Fibroblast of lung (primary cell): ENCODE measurements at regions not wholly inside any gene's neighbourhood (a gene's known extent, or its start where the extent isn't known, plus 50 kb on each side); places are given as distances from the start of the nearest gene placed in this dataset.
A peak's percentile ranks its signal among the peaks of the same experiment; 100 is the strongest.
"Not testable (repeated sequence)": the region's sequence is repeated elsewhere in the genome, so short reads cannot be mapped to it uniquely, and the experiment has no call there.

Source experiments
- DNase-seq, 2 donors: peaks; one replicate each; pipeline versions ENCODE4 v3.0.0 to v3.0.0-alpha.2; 2010; ENCODE audit warnings: low read depth in 2 of 2
- H2AFZ ChIP-seq: 2 replicates; pipeline ENCODE4 v1.5.1; 2012; ENCODE audit warnings: low read length, control low read depth, inconsistent platforms
- H3K27ac ChIP-seq: 2 replicates; pipeline ENCODE4 v1.5.1; 2011; ENCODE audit warnings: low read length, control low read depth; ENCODE audit not compliant: insufficient read depth
- H3K27me3 ChIP-seq: 2 replicates; pipeline ENCODE4 v1.5.1; 2011; ENCODE audit warnings: mild to moderate bottlenecking, low read length; ENCODE audit not compliant: control insufficient read depth, insufficient read depth
- H3K36me3 ChIP-seq: 2 replicates; pipeline ENCODE4 v1.5.1; 2011; ENCODE audit warnings: low read length; ENCODE audit not compliant: control insufficient read depth, insufficient read depth
- H3K4me1 ChIP-seq: 2 replicates; pipeline ENCODE4 v1.5.1; 2011; ENCODE audit warnings: low read length; ENCODE audit not compliant: control insufficient read depth, insufficient read depth; ENCODE audit errors: extremely low read depth
- H3K4me2 ChIP-seq: 2 replicates; pipeline ENCODE4 v1.5.1; 2011; ENCODE audit warnings: low read length, control low read depth; ENCODE audit not compliant: insufficient read depth; ENCODE audit errors: extremely low read depth
- H3K4me3 ChIP-seq, 4 experiments: fragments of 200-600 bp in 1 of 4; sonication (generic) in 1 of 4; replicated peaks in 1 of 4; 2 replicates each; pipeline ENCODE4 v1.5.1; 2011 to 2016; ENCODE audit warnings: low read length in 4 of 4, low read depth in 3 of 4, mild to moderate bottlenecking in 3 of 4, control low read depth in 2 of 4, inconsistent platforms in 1 of 4, mixed read lengths in 1 of 4; ENCODE audit not compliant: insufficient read depth in 1 of 4; ENCODE audit errors: control extremely low read depth in 1 of 4
- H3K79me2 ChIP-seq: 2 replicates; pipeline ENCODE4 v1.5.1; 2012; ENCODE audit warnings: mild to moderate bottlenecking, low read length, inconsistent platforms; ENCODE audit not compliant: control insufficient read depth, insufficient read depth
- H3K9ac ChIP-seq: 2 replicates; pipeline ENCODE4 v1.5.1; 2011; ENCODE audit warnings: mild to moderate bottlenecking, low read length, control low read depth; ENCODE audit not compliant: insufficient read depth
- H3K9me3 ChIP-seq: 2 replicates; pipeline ENCODE4 v1.5.1; 2012; ENCODE audit warnings: low read depth, low read length; ENCODE audit not compliant: control insufficient read depth, insufficient read depth
- H4K20me1 ChIP-seq: 2 replicates; pipeline ENCODE4 v1.5.1; 2011; ENCODE audit warnings: low read length; ENCODE audit not compliant: control insufficient read depth, insufficient read depth; ENCODE audit errors: extremely low read depth
- CTCF ChIP-seq, 2 donors: IDR thresholded peaks in 1 of 2; conservative IDR thresholded peaks in 1 of 2; 1 replicate in 1 of 2; 2 replicates in 1 of 2; pipeline ENCODE4 v1.5.1; 2011 to 2012; ENCODE audit warnings: low read length in 2 of 2, control low read depth in 1 of 2, inconsistent platforms in 1 of 2, low read depth in 1 of 2, mild to moderate bottlenecking in 1 of 2
- EZH2 ChIP-seq: IDR thresholded peaks from 2 replicates; pipeline ENCODE4 v1.5.1; 2012; ENCODE audit warnings: low read length, control low read depth, mild to moderate bottlenecking; ENCODE audit errors: missing control alignments

- no peaks in the 10 kb centered on the region for H3K27me3 ChIP-seq
- H3K4me1 ChIP-seq: no peaks in the 10 kb centered on the region
- no peak for DNase-seq
- H3K4me2 ChIP-seq: no peak overlapping the region
- H3K36me3 ChIP-seq: no peaks in the 10 kb centered on the region
- no peak for TF ChIP-seq EZH2
- no peak for TF ChIP-seq CTCF (conservative IDR thresholded peaks at IDR 0.05 in 1 of 2, IDR thresholded peaks at IDR 0.05 in 1 of 2; ENCODE audit: low read depth in 1 of 2, low read length in 2 of 2)
- H3K27ac ChIP-seq: no peak overlapping the region
- H3K9ac ChIP-seq: no peak overlapping the region
- H3K4me3 ChIP-seq: no peak overlapping the region
- no peak overlapping the region for H2AFZ ChIP-seq
- H3K79me2 ChIP-seq: no peaks in the 10 kb centered on the region
- no peaks in the 10 kb centered on the region for H3K9me3 ChIP-seq
- no peaks in the 10 kb centered on the region for H4K20me1 ChIP-seq
Measured at GRCh38 chr7:13109201-13109600, 421.8 kb downstream of the ARL4A start.

GRCh38 chr7:13110107-13110506 lies 422.7 kb downstream of the ARL4A start:
- H3K9me3 ChIP-seq: no peaks in the 10 kb centered on the region
- no peaks in the 10 kb centered on the region for H4K20me1 ChIP-seq
- no peaks in the 10 kb centered on the region for H3K36me3 ChIP-seq
- no peaks in the 10 kb centered on the region for H3K27me3 ChIP-seq
- no peak overlapping the region for H3K4me2 ChIP-seq
- no peak overlapping the region for H2AFZ ChIP-seq
- no peak for DNase-seq
- H3K9ac ChIP-seq: no peak overlapping the region
- no peak overlapping the region for H3K4me3 ChIP-seq
- TF ChIP-seq CTCF (conservative IDR thresholded peaks at IDR 0.05 in 1 of 2, IDR thresholded peaks at IDR 0.05 in 1 of 2; ENCODE audit: low read depth in 1 of 2, low read length in 2 of 2) (no peak), EZH2 (no peak)
- no peaks in the 10 kb centered on the region for H3K4me1 ChIP-seq
- no peaks in the 10 kb centered on the region for H3K79me2 ChIP-seq
- no peak overlapping the region for H3K27ac ChIP-seq

GRCh38 chr7:13111230-13111629 lies 423.8 kb downstream of the ARL4A start:
- Histone ChIP-seq H3K9me3 (no peaks in the 10 kb centered on the region), H3K27me3 (no peaks in the 10 kb centered on the region), H2AFZ (no peak overlapping the region), H3K27ac (no peak overlapping the region), H3K4me2 (no peak overlapping the region), H3K9ac (no peak overlapping the region), H4K20me1 (no peaks in the 10 kb centered on the region), H3K36me3 (no peaks in the 10 kb centered on the region), H3K4me3 (no peak overlapping the region), H3K79me2 (no peaks in the 10 kb centered on the region), H3K4me1 (no peaks in the 10 kb centered on the region)
- TF ChIP-seq CTCF (conservative IDR thresholded peaks at IDR 0.05 in 1 of 2, IDR thresholded peaks at IDR 0.05 in 1 of 2; ENCODE audit: low read depth in 1 of 2, low read length in 2 of 2): no peak
- DNase-seq: peak in 1 of 2 donors; percentile 34

- not testable (repeated sequence) for H3K9me3 ChIP-seq, H4K20me1 ChIP-seq, H3K36me3 ChIP-seq, DNase-seq, H3K4me1 ChIP-seq, H3K79me2 ChIP-seq, H2AFZ ChIP-seq, H3K4me3 ChIP-seq, H3K27me3 ChIP-seq, H3K27ac ChIP-seq, H3K9ac ChIP-seq, H3K4me2 ChIP-seq
Measured at GRCh38 chr7:13114240-13114639, 426.8 kb downstream of the ARL4A start.
